VCaP (cell line): ENCODE measurements at regions not wholly inside any gene's neighbourhood (a gene's known extent, or its start where the extent isn't known, plus 50 kb on each side); places are given as distances from the start of the nearest gene placed in this dataset.
"Not testable (repeated sequence)": the region's sequence is repeated elsewhere in the genome, so short reads cannot be mapped to it uniquely, and the experiment has no call there.

Source experiments
- H3K27ac ChIP-seq: fragments of 450-650 bp; 2 replicates; pipeline ENCODE4 v1.5.1; 2017
- CTCF ChIP-seq: fragments of 450-650 bp; conservative IDR thresholded peaks from 2 replicates; pipeline ENCODE4 v1.5.1; 2017; ENCODE audit warnings: mild to moderate bottlenecking, moderate library complexity

DNA sequence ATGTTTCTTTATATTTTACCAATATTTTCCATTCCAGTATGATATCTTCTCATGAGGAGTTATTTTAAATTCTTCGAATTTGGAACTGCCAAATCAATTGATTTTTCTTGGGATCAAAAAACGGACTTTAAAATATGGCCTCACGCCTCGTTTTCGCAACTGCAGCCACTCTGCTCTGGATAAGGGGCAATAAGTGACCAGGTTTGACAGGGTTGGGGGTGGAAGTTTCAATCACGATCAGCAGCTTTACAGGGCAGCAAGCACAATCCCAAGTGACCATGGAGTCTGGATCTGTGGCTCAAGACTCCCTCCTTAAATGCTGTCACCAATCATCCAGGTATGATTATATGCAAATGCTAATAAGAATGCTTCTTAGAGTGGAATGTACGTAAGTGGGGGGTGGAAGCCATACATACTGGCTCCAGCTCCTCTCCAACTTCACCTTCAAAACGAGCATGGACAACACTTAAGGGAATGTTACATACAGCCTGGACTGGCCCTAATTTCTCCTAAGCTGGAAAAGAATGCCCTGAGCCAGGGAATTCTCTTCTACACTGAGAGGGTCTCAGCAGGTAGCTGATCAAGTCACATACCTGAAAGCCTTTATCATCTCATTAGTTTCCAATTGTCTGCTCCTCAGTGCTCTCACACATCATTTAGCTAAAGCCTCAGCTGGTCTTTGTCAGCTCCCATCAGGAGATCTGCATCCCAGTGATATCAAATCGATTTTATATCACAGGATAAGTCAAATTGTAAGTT lies 176.9 kb upstream of the DCAF8L1 start:
- TF ChIP-seq CTCF: no peak
- H3K27ac ChIP-seq: no peak overlapping the region

- H3K27ac ChIP-seq: not testable (repeated sequence)
Measured at GRCh38 chrX:28152263-28152662, 171.0 kb upstream of the DCAF8L1 start.

GRCh38 chrX:28135378-28136047 lies 154.3 kb upstream of the DCAF8L1 start:
- H3K27ac ChIP-seq: no peak overlapping the region
- no peak for TF ChIP-seq CTCF

- TF ChIP-seq CTCF: no peak
- H3K27ac ChIP-seq: no peak overlapping the region
Measured at GRCh38 chrX:28133763-28134162, 152.5 kb upstream of the DCAF8L1 start.

DNA sequence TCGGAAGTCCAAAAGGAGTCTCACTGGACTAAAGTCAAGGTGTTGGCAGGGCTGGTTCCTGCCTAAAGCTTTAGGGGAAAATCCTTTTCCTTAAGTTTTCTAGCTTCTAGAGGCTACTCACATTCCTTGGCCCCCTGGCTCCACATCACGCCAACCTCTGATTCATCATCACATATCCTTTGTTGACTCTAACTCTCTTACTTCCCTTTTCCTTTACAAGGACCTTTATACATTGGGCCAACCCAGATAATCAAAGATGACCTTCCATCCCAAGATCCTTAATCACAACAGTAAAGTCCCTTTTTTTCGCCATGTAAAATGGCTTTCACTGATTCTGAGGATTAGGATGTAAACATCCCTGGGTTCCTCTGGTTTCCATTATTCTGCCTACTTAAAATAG lies 146.4 kb upstream of the DCAF8L1 start:
- TF ChIP-seq CTCF: no peak
- no peak overlapping the region for H3K27ac ChIP-seq

DNA sequence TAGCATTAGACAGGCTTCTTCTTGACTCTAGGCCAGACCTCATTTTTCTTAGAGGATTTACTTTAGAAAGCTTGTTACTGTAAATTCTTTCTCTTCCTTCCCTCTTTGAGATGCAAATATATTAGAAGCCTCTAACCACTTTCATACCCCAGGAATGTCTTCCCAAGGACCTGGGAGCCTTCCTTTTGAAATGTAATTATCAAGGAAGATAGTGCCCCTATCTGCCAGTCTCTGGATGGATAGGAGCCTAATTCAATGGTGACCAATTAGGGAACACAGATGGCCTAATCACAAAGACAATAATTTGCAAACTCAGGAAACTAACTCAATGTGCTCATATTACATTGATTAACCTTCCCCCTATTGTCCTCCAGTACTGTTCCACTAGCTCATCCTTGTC lies 145.6 kb upstream of the DCAF8L1 start:
- no peak overlapping the region for H3K27ac ChIP-seq
- TF ChIP-seq CTCF: no peak

GRCh38 chrX:28124416-28124815 lies 143.2 kb upstream of the DCAF8L1 start:
- no peak overlapping the region for H3K27ac ChIP-seq
- TF ChIP-seq CTCF: no peak

GRCh38 chrX:28120580-28121245 lies 139.5 kb upstream of the DCAF8L1 start:
- H3K27ac ChIP-seq: not testable (repeated sequence)
